Right atrium auricular region (tissue), 2 donors: ENCODE measurements at regions not wholly inside any gene's neighbourhood (a gene's known extent, or its start where the extent isn't known, plus 50 kb on each side); places are given as distances from the start of the nearest gene placed in this dataset.
"Not testable (repeated sequence)": the region's sequence is repeated elsewhere in the genome, so short reads cannot be mapped to it uniquely, and the experiment has no call there.

ENCODE experiments used
- DNase-seq: peaks from one replicate; pipeline ENCODE4 v3.0.0-alpha.2; 2019; ENCODE audit warnings: low spot score
- H3K27ac ChIP-seq, 2 donors: fragments of 200-600 bp; sonication (generic); 1 replicate in 1 of 2; 2 replicates in 1 of 2; pipeline ENCODE4 v1.5.1; 2016 to 2019
- H3K27me3 ChIP-seq, 2 donors: fragments of 200-600 bp; sonication (generic); one replicate each; pipeline versions ENCODE4 v1.5.1 to v1.6.0; 2017 to 2019
- H3K36me3 ChIP-seq: fragments of 200-600 bp; sonication (generic); one replicate; pipeline ENCODE4 v1.5.1; 2016
- H3K4me1 ChIP-seq, 2 donors: fragments of 200-600 bp; sonication (generic); one replicate each; pipeline versions ENCODE4 v1.5.1 to v1.6.0; 2017 to 2019
- H3K4me3 ChIP-seq, 2 donors: fragments of 200-600 bp; sonication (generic); 1 replicate in 1 of 2; 2 replicates in 1 of 2; pipeline ENCODE4 v1.5.1; 2017 to 2019; ENCODE audit warnings: mild to moderate bottlenecking in 1 of 2, moderate library complexity in 1 of 2
- H3K9me3 ChIP-seq, 2 donors: fragments of 200-600 bp; sonication (generic); one replicate each; pipeline ENCODE4 v1.5.1; 2019
- TF ChIP-seq, protein P1 (sequence below), 2 donors: fragments of 200-600 bp; sonication (generic); IDR thresholded peaks; one replicate each; pipeline ENCODE4 v1.5.1; 2019; ENCODE audit warnings: antibody characterized with exemption in 2 of 2

DNA sequence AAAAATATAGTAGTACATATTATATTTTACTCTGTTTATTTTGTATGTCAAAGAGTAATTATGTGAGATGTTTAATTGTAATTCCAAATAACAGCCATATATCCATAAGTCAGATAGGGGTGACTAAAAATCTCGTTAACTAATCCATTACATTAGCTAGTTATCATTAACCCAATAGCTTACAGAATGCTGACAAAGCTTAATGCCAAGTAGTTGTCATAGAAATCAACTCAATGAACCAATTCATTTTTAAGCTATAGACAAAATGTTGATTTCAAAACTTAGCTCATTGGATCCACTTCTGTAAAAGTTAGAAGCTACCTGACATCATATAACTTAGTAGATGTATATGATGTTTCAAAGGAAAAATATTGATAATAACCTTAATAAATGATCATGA, 206.7 kb upstream of the SLITRK1 start:
- Histone ChIP-seq H3K4me3 (no peak overlapping the region), H3K27ac (no peak overlapping the region), H3K4me1 (no peaks in the 10 kb centered on the region), H3K36me3 (no peaks in the 10 kb centered on the region), H3K27me3 (no peaks in the 10 kb centered on the region), H3K9me3 (peaks cover 0 to 7% of the 10 kb centered on the region in 2 donors)
- TF ChIP-seq, protein P1, sequence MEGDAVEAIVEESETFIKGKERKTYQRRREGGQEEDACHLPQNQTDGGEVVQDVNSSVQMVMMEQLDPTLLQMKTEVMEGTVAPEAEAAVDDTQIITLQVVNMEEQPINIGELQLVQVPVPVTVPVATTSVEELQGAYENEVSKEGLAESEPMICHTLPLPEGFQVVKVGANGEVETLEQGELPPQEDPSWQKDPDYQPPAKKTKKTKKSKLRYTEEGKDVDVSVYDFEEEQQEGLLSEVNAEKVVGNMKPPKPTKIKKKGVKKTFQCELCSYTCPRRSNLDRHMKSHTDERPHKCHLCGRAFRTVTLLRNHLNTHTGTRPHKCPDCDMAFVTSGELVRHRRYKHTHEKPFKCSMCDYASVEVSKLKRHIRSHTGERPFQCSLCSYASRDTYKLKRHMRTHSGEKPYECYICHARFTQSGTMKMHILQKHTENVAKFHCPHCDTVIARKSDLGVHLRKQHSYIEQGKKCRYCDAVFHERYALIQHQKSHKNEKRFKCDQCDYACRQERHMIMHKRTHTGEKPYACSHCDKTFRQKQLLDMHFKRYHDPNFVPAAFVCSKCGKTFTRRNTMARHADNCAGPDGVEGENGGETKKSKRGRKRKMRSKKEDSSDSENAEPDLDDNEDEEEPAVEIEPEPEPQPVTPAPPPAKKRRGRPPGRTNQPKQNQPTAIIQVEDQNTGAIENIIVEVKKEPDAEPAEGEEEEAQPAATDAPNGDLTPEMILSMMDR (IDR thresholded peaks at IDR 0.05), result no peak
- no peak for DNase-seq

DNA sequence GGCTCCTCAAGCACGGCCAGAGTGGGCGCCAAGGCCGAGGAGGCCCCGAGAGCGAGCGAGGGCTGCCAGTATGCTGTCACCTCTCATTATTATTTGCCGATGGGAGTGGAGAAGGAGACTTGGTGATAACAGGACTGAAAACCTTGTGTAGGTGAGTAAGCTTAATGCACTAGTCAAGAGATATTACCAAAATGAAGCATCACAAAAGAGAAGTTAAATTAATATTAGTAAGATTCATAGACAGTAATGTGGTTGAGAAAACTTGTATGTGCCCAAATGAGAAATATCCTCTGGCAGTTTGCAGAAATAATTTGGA, 204.5 kb upstream of the SLITRK1 start:
- TF ChIP-seq, protein P1 (IDR thresholded peaks at IDR 0.05), result no peak

DNA sequence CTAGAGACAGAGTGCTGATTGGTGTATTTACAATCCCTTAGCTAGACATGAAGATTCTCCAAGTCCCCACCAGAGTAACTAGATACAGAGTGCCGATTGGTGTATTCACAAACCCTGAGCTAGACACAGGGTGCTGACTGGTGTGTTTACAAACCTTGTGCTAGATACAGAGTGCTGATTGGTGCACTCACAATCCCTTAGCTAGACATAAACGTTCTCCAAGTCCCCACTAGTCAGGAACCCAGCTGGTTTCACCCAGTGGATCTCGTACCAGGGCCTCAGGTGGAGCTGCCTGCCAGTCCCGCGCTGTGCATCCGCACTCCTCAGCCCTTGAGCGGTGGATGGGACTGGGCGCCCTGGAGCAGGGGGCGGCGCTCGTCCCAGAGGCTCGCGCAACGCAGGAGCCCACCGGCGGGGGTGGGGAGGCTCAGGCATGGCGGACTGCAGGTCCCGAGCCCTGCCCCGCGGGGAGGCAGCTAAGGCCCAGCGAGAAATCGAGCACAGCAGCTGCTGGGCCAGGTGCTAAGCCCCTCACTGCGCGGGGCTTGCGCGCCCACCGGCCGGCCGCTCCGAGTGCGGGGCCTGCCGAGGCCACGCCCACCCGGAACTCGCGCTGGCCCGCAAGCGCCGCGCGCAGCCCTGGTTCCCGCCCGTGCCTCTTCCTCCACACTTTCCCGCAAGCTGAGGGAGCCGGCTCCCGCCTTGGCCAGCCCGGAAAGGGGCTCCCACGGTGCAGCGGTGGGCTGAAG, 204.0 kb upstream of the SLITRK1 start:
- H3K4me3 ChIP-seq, H3K27ac ChIP-seq, H3K4me1 ChIP-seq, DNase-seq, H3K27me3 ChIP-seq, H3K36me3 ChIP-seq, H3K9me3 ChIP-seq: not testable (repeated sequence)

More for the DNA sequence above, 204.5 kb upstream of the SLITRK1 start:
- no peak overlapping the region for H3K4me3 ChIP-seq
- no peaks in the 10 kb centered on the region for H3K27me3 ChIP-seq
- H3K9me3 ChIP-seq, result peaks cover 0 to 7% of the 10 kb centered on the region in 2 donors
- no peak for DNase-seq
- no peak overlapping the region for H3K27ac ChIP-seq
- H3K36me3 ChIP-seq, result no peaks in the 10 kb centered on the region
- H3K4me1 ChIP-seq, result no peaks in the 10 kb centered on the region

- Histone ChIP-seq H3K4me3 (no peak overlapping the region), H3K27ac (no peak overlapping the region), H3K36me3 (no peaks in the 10 kb centered on the region), H3K9me3 (no peaks in the 10 kb centered on the region), H3K27me3 (no peaks in the 10 kb centered on the region), H3K4me1 (no peaks in the 10 kb centered on the region)
- no peak for DNase-seq
- TF ChIP-seq, protein P1 (IDR thresholded peaks at IDR 0.05), result no peak
Measured at GRCh38 chr13:84082462-84082861, 200.2 kb upstream of the SLITRK1 start.

DNA sequence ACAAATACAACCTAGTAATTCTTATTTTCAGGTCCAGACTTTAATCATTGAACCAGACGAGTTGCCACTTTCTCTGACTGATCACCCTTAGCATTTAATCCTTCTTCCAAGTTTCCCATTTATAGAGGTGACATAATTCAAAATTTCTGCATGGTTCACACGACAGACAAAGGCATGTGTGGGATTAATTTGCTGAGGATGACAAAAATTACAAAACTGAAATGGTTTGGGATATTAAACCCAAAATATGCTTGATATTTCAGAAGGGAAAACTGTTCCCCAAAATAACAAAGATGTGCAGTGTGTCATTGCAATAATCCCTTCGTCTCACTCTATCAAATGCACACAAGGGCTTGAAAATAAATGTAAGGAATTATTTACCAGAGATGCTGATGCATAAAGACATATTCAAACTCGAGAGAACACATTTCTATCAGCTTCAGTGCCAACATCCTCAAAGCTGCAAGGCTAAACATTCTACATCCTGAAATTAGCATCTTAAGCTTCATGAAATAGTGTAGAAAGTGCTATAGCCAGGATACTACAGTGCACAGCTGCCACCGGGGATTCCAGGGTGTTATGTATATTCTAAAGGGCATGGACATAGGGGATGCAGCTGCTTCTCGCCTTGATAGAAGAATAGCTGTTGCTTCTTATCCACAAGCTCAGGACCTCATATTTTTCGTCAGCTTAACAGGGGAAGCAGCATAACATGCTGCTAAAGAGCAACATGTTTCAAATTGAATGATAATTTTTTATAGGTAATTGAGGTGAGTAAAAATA, 198.7 kb upstream of the SLITRK1 start:
- H3K4me1 ChIP-seq, result no peaks in the 10 kb centered on the region
- no peaks in the 10 kb centered on the region for H3K27me3 ChIP-seq
- no peaks in the 10 kb centered on the region for H3K9me3 ChIP-seq
- no peak overlapping the region for H3K27ac ChIP-seq
- DNase-seq, result no peak
- no peaks in the 10 kb centered on the region for H3K36me3 ChIP-seq
- no peak overlapping the region for H3K4me3 ChIP-seq
- TF ChIP-seq, protein P1 (IDR thresholded peaks at IDR 0.05), result no peak

- Histone ChIP-seq H3K36me3 (no peaks in the 10 kb centered on the region), H3K4me1 (no peaks in the 10 kb centered on the region), H3K27me3 (no peaks in the 10 kb centered on the region), H3K4me3 (no peak overlapping the region), H3K9me3 (no peaks in the 10 kb centered on the region), H3K27ac (no peak overlapping the region)
- no peak for DNase-seq
- TF ChIP-seq, protein P1 (IDR thresholded peaks at IDR 0.05), result no peak
Measured at GRCh38 chr13:84077271-84077670, 195.0 kb upstream of the SLITRK1 start.
